T1000 (cell line): ENCODE measurements at regions not wholly inside any gene's neighbourhood (a gene's known extent, or its start where the extent isn't known, plus 50 kb on each side); places are given as distances from the start of the nearest gene placed in this dataset.

Experiments used
- DNase-seq: peaks from one replicate; lab custom pipeline; 2025; ENCODE audit warnings: mixed read lengths; lab: John Stamatoyannopoulos, UW

DNA sequence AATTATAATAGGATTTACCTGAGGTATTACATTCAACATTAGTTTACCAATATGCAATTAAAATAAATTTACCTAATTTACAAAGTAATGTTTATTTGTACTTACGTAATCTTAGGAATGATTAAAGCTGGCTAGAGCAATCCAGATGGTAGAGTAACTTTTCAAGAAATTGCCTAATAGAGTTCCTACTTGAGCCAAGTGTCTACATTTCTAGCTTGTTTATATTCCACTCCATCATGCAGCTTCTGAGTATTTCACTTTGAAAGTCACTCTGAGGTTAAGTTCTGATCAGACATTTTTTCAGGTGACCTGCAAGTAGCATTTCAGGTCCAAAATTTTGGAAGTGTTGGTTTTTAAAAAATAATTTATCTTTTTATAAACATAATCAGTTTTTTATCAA, 1080.7 kb downstream of the TRHDE start:
- no peak for DNase-seq

GRCh38 chr12:73361156-73361863, 1089.1 kb downstream of the TRHDE start:
- DNase-seq, result no peak

DNA sequence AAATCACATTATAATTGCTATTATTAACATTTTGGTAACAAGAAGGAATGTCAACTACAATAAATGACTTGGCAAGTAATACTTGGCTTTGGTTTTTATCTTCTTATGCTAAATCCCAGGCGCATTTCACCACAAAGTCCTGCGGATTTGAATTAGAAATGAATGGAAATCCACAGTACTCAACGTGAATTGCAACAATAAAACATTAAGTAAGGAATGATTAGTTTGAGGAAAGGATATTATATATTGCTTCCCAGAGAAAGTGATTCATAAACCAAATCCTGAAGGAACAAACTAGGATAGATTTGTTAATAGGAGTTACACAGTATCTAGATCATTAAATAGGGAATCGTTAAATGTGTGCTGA, 1089.7 kb downstream of the TRHDE start:
- DNase-seq, result no peak

- no peak for DNase-seq
Observed at GRCh38 chr12:73362666-73363065, 1090.5 kb downstream of the TRHDE start.

- DNase-seq, result no peak
Observed at GRCh38 chr12:73372856-73373255, 1100.7 kb downstream of the TRHDE start.

DNA sequence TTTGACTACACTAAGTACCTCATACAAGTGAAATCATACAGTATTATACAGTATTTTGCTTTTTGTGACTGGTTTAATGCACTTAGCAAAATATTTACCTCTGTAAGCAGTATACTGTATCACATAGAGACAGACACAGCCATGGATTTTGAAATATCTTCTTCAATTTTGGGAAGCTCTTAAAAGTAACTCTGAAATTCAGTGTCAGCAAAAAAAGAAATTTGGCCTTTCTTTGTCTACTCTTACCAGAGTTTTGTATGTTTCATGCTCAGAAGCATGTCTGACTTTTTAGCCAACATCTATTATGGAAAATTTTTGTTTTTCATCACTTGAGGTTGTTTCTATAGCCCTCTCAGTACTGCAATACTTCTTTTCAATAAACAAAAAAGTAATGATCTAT, 1102.2 kb downstream of the TRHDE start:
- no peak for DNase-seq

DNA sequence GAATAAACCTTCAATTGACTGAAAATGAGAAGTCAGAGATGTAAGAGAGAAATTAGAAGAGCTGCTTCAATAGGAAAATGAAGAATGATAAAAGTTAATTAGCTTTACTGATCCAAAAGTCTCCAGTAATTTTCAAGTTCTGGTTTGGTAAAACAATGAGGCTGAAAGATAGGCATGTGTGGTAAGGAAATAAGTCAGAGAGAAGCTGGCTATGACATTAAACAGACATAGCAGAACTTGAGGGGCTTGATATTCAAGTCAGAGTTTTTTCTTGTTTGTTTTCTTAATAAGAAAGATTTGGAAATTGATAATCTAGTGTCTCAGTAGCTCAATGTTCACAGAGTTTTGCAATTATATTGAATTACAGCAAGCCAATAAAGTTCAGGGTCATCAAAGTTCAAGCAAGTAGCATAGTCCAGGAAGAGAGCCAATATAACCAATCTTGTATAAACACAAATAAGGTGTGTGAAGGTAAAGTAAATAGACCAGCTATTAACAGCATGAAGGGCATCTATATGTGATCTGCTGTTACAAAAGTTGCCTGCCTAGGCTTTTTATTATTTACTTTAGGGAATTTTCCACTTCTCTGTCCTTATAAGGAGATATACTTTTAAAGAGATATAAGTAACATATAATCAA, 1111.5 kb downstream of the TRHDE start:
- DNase-seq, result no peak

GRCh38 chr12:73384592-73384991, 1112.4 kb downstream of the TRHDE start:
- no peak for DNase-seq

GRCh38 chr12:73390261-73390660, 1118.1 kb downstream of the TRHDE start:
- DNase-seq, result no peak

GRCh38 chr12:73413051-73413450, 1124.6 kb upstream of the ATXN7L3B start:
- no peak for DNase-seq

GRCh38 chr12:73413974-73414373, 1123.7 kb upstream of the ATXN7L3B start:
- no peak for DNase-seq

DNA sequence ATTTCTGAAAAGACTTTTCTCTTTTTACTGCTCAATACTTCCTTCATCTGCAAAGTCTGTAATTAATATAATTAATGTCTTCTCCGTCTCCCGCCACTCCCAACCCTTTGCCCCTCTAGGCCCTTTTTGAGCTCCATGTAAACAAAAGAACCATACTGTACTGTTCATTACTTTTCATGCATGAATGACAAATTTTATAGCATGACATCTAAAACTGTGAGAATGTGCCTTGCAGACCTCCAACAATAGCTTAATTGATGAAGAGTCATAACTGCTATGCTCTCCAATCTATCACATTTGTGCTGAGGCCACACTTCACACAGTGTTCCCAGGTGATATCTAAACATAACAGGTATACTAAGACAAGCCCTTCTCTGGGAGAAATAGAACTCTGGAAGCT, 1122.7 kb upstream of the ATXN7L3B start:
- no peak for DNase-seq

DNA sequence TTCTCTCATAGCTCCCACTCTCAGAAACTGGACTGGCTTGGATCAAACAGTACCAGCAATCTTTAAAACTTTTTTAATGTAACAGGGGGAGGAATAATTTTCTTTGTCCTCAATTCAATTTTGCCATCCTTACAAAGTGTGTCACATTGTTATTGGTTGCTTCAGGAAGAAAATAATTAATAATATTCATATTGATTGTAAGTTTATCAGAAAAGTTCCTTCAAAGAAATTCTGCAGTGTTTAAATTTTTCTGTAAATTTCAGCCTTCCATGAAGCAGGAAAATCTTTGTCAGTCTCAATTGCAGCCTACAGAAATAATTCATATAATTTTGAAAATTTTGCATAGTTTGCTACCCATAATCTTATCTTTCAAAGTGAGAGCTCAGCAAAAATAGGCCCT, 1119.1 kb upstream of the ATXN7L3B start:
- DNase-seq, result no peak

DNA sequence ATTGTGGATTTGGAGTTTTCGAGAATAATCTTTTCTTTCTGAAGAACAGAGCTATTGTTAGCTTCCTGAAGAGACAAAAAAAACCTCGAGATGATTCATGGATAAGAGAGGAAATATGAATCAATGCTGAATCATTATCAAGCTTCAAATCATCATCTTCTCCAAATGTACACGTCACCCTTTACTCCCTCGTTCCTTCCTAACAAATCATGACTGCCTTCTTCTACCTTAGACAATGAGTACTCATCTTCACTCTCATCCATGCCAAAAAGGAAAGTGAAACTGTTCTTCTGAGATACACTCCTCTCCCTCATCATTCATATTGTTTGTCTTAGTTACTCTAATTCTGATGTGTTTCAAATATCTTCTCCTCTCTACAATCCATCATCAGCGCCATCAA, 1115.8 kb upstream of the ATXN7L3B start:
- no peak for DNase-seq

DNA sequence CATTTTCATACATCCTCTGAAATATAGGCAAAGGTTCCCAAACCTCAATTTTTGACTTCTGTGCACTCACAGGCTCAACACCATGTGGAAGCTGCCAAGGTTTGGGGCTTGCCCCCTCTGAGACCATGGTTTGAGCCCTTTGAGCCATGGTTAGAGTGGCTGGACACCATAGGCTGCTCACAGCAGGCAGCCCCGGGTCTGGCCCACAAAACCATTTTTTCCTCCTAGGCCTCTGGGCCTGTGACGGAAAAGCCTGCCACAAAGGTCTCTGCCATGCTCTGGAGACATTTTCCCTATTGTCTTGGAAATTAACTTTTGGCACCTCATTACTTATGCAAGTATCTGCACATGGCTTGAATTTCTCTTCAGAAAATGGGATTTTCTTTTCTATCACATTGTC, 1113.2 kb upstream of the ATXN7L3B start:
- no peak for DNase-seq

- DNase-seq, result no peak
Observed at GRCh38 chr12:73445658-73446324, 1091.8 kb upstream of the ATXN7L3B start.

- no peak for DNase-seq
Observed at GRCh38 chr12:73452672-73453469, 1084.8 kb upstream of the ATXN7L3B start.

- no peak for DNase-seq
Observed at GRCh38 chr12:73460212-73460611, 1077.4 kb upstream of the ATXN7L3B start.

DNA sequence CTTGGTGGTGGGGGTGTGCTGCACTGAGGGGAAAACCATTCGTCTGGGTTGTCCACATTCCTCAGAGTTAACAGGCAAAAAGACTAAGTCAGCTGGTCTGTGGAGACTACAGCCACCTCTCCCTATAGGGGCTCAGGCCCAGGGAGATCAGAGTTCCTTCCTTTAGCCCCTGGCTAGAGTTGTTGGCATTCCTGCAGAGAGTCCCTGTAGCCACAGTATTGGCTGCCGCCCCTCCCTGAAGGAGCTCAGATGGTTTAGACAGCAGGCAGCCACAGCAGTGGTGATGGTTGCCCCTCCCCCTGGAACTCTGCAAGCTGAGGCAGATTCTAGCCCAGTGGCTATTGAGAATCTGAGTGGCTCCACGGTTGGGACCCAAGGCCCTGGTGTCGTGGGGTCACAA, 1072.5 kb upstream of the ATXN7L3B start:
- DNase-seq, result no peak

- no peak for DNase-seq
Observed at GRCh38 chr12:73486256-73486655, 1051.4 kb upstream of the ATXN7L3B start.

DNA sequence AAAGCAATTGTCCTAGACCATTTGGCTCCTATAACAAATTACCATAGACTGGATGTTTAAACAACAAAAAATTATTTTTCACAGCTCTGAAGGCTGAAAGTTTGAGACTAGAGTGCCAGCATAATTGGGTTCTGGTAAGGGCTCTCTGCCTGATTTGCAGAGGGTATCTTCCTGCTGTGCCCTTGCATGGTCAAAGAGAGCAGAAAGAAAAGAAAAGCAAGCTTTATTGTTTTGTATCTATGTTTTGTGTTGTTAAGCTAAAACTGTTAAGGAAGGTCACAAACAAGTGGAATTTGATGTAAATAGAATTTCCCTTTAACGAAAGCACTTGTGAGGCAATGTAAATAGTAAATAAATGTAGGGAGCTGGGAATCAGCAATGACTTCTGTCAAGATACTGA, 1031.0 kb upstream of the ATXN7L3B start:
- DNase-seq, result no peak

DNA sequence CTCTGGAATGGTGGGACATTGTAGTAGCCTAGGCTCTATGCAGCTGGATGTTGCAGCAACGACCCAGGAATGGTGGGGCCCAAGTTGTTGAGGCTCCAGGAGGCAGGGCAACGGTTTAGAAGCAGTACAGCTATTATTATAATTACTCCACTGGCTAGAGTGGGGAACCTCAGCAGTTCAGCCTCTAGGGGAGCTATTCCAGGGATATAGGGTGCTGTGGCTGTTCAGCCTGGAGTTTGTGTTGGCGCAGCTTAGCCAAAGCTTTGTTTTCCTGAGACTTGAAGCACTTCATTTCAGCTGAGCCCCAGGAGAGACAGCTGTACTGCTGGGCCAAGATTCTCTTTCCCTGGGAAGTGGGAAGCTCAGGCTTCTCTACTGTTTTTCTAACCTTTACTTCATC, 1023.0 kb upstream of the ATXN7L3B start:
- no peak for DNase-seq

DNA sequence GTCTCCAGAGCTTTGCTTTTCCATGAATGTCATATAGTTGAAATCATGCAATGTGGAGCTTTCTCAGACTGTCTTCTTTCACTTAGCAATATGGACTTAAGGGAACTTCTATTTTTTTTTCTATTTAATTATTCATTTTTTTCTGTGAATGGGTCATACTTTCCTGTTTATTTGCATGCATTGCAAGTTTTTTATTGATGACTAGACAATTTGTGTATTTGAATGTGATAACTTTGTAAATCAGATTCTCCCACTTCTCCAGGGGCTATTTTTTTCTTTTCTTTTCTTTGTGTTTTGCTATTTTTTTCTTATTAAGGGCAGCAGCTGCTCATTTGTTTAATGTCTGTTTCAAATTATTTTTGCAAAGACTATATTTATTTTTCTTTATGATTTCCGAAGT, 1019.8 kb upstream of the ATXN7L3B start:
- no peak for DNase-seq
